Transverse colon (tissue), 4 donors: ENCODE measurements at regions not wholly inside any gene's neighbourhood (a gene's known extent, or its start where the extent isn't known, plus 50 kb on each side); places are given as distances from the start of the nearest gene placed in this dataset.
"Not testable (repeated sequence)": the region's sequence is repeated elsewhere in the genome, so short reads cannot be mapped to it uniquely, and the experiment has no call there.

ENCODE experiments used
- DNase-seq: peaks from one replicate; pipeline ENCODE4 v3.0.0-alpha.2; 2019
- H3K27ac ChIP-seq, 4 donors: fragments of 200-600 bp; sonication (generic); 2 replicates each; pipeline ENCODE4 v1.5.1; 2016 to 2018; ENCODE audit warnings: inconsistent platforms in 4 of 4
- H3K27me3 ChIP-seq: fragments of 200-600 bp; sonication (generic); 2 replicates; pipeline ENCODE4 v1.5.1; 2017; ENCODE audit warnings: inconsistent platforms
- H3K36me3 ChIP-seq, 4 donors: fragments of 200-600 bp; sonication (generic); 2 replicates each; pipeline ENCODE4 v1.5.1; 2017 to 2019; ENCODE audit warnings: inconsistent platforms in 4 of 4
- H3K4me1 ChIP-seq, 4 donors: fragments of 200-600 bp; sonication (generic); 2 replicates each; pipeline ENCODE4 v1.5.1; 2017 to 2020; ENCODE audit warnings: inconsistent platforms in 4 of 4
- H3K4me3 ChIP-seq, 4 donors: fragments of 200-600 bp; sonication (generic); 1 replicate in 1 of 4; 2 replicates in 3 of 4; pipeline versions ENCODE4 v1.5.1 to v1.6.1; 2017 to 2019; ENCODE audit warnings: inconsistent platforms in 4 of 4
- H3K9me3 ChIP-seq, 2 donors: fragments of 200-600 bp; sonication (generic); 2 replicates each; pipeline ENCODE4 v1.5.1; 2017 to 2019; ENCODE audit warnings: inconsistent platforms in 2 of 2
- CTCF ChIP-seq, 5 experiments: fragments of 200-600 bp in 3 of 5; fragments of 450-650 bp in 2 of 5; sonication (generic) in 3 of 5; IDR thresholded peaks; 1 replicate in 2 of 5; 2 replicates in 3 of 5; pipeline ENCODE4 v1.5.1; 2016 to 2017; ENCODE audit warnings: antibody characterized with exemption in 5 of 5, inconsistent platforms in 3 of 5, mild to moderate bottlenecking in 2 of 5, moderate library complexity in 1 of 5
- EP300 ChIP-seq: sonication (generic); formaldehyde crosslinking; IDR thresholded peaks from one replicate; pipeline ENCODE4 v1.6.1; 2017; ENCODE audit warnings: antibody characterized with exemption, low read depth
- POLR2A ChIP-seq: fragments of 450-650 bp; IDR thresholded peaks from one replicate; pipeline ENCODE4 v1.6.1; 2016; ENCODE audit warnings: antibody characterized with exemption, mild to moderate bottlenecking, moderate library complexity
- POLR2AphosphoS5 ChIP-seq, 3 donors: sonication (generic); formaldehyde crosslinking; IDR thresholded peaks; one replicate each; pipeline ENCODE4 v1.6.1; 2016; ENCODE audit warnings: antibody characterized with exemption in 3 of 3
- WGBS, 2 donors: methylation state at CpG; one replicate each; pipeline ENCODE4 v1.1.5; 2018; ENCODE audit warnings: low coverage in 1 of 2; 5-methylcytosine and 5-hydroxymethylcytosine counted together
- in situ Hi-C, 4 donors: fragments of 200-750 bp; cut with MboI; loops; one replicate each; pipeline versions ENCODE4 v1.15.0 to v1.15.1; 2017; ENCODE audit warnings: low sequenced_read_pairs in 3 of 4, low pct_ligation_motif_present in 1 of 4, low pct_unique_long_range_greater_than_20kb in 1 of 4
- intact Hi-C: fragments of 100-400 bp; cut with DNase I; formaldehyde crosslinking; loops from one replicate; pipeline ENCODE4 v1.15.1; 2023; ENCODE audit warnings: low total_unique reads

- H3K27me3 ChIP-seq: no peaks in the 10 kb centered on the region
- no peaks in the 10 kb centered on the region for H3K4me1 ChIP-seq
- no peaks in the 10 kb centered on the region for H3K9me3 ChIP-seq
- H3K4me3 ChIP-seq: no peak overlapping the region
- TF ChIP-seq POLR2AphosphoS5 (IDR thresholded peaks at IDR 0.05): no peak
- TF ChIP-seq CTCF (IDR thresholded peaks at IDR 0.05): no peak
- TF ChIP-seq EP300: no peak
- TF ChIP-seq POLR2A: no peak
- DNase-seq: no peak
- intact Hi-C loops: no loop called here
- 88% methylated on average over 12 of the region's 12 CpGs; no CpG with 5 or more reads in 1 of the 2 donors for WGBS, 2 donors
- H3K36me3 ChIP-seq: no peaks in the 10 kb centered on the region
- no peak overlapping the region for H3K27ac ChIP-seq
- in situ Hi-C loops: no loop called here
Observed at GRCh38 chr4:3636646-3637320, 104.6 kb upstream of the LRPAP1 start.

- DNase-seq, H3K9me3 ChIP-seq, H3K27ac ChIP-seq, H3K27me3 ChIP-seq, intact Hi-C loops, H3K4me3 ChIP-seq, H3K4me1 ChIP-seq, H3K36me3 ChIP-seq, in situ Hi-C loops: not testable (repeated sequence)
- WGBS, 2 donors: 40 to 52% methylated on average over 2 of the region's 2 CpGs
Observed at GRCh38 chr4:3636020-3636419, 103.8 kb upstream of the LRPAP1 start.

GRCh38 chr4:3634894-3635820 is 102.9 kb upstream of the LRPAP1 start:
- Histone ChIP-seq H3K4me1 (peaks cover 0 to 5% (median 3%) of the 10 kb centered on the region in 4 donors), H3K36me3 (no peaks in the 10 kb centered on the region), H3K4me3 (no peak overlapping the region), H3K27me3 (no peaks in the 10 kb centered on the region), H3K27ac (peak overlapping the region in 3 of 4 donors; percentile 45 to 53 (median 45)), H3K9me3 (no peaks in the 10 kb centered on the region)
- TF ChIP-seq CTCF (IDR thresholded peaks at IDR 0.05) (no peak), POLR2AphosphoS5 (IDR thresholded peaks at IDR 0.05) (no peak), EP300 (no peak), POLR2A (no peak)
- in situ Hi-C loops: no loop called here
- 58 to 64% methylated on average over 7 to 27 of the region's 28 CpGs for WGBS, 2 donors
- intact Hi-C loops: no loop called here
- DNase-seq: no peak

GRCh38 chr4:3634281-3634857 is 102.1 kb upstream of the LRPAP1 start:
- Histone ChIP-seq H3K4me3 (no peak overlapping the region), H3K27ac (peak overlapping the region in 3 of 4 donors; percentile 45 to 53 (median 45)), H3K4me1 (peaks cover 0 to 5% (median 3%) of the 10 kb centered on the region in 4 donors), H3K36me3 (no peaks in the 10 kb centered on the region), H3K9me3 (no peaks in the 10 kb centered on the region), H3K27me3 (no peaks in the 10 kb centered on the region)
- in situ Hi-C loops: no loop called here
- no peak for DNase-seq
- WGBS, 2 donors: 91% methylated on average over 12 of the region's 17 CpGs; no CpG with 5 or more reads in 1 of the 2 donors
- TF ChIP-seq EP300: no peak
- no peak for TF ChIP-seq POLR2AphosphoS5 (IDR thresholded peaks at IDR 0.05)
- no peak for TF ChIP-seq CTCF (IDR thresholded peaks at IDR 0.05)
- intact Hi-C loops: no loop called here

- in situ Hi-C loops, H3K27me3 ChIP-seq, H3K27ac ChIP-seq, H3K4me1 ChIP-seq, H3K4me3 ChIP-seq, intact Hi-C loops, DNase-seq, H3K36me3 ChIP-seq, H3K9me3 ChIP-seq: not testable (repeated sequence)
- 96% methylated on average over 9 of the region's 10 CpGs; no CpG with 5 or more reads in 1 of the 2 donors for WGBS, 2 donors
Observed at GRCh38 chr4:3633277-3633676, 101.1 kb upstream of the LRPAP1 start.

- in situ Hi-C loops, H3K4me3 ChIP-seq, H3K36me3 ChIP-seq, DNase-seq, H3K27me3 ChIP-seq, H3K27ac ChIP-seq, H3K9me3 ChIP-seq, H3K4me1 ChIP-seq, intact Hi-C loops: not testable (repeated sequence)
- 91% methylated on average over 18 of the region's 18 CpGs; no CpG with 5 or more reads in 1 of the 2 donors for WGBS, 2 donors
Observed at GRCh38 chr4:3632794-3633193, 100.6 kb upstream of the LRPAP1 start.

GRCh38 chr4:3631544-3632266 is 99.5 kb upstream of the LRPAP1 start:
- H3K4me1 ChIP-seq, H3K4me3 ChIP-seq, DNase-seq, H3K9me3 ChIP-seq, H3K36me3 ChIP-seq, H3K27me3 ChIP-seq, in situ Hi-C loops, H3K27ac ChIP-seq, intact Hi-C loops: not testable (repeated sequence)
- 70 to 96% methylated on average over 4 to 15 of the region's 21 CpGs for WGBS, 2 donors
